Fibroblast of the aortic adventitia (primary cell): ENCODE measurements at regions not wholly inside any gene's neighbourhood (a gene's known extent, or its start where the extent isn't known, plus 50 kb on each side); places are given as distances from the start of the nearest gene placed in this dataset.

Source experiments
- DNase-seq: peaks from one replicate; pipeline ENCODE4 v3.0.0-alpha.2; 2010; ENCODE audit warnings: low read depth
- H3K4me3 ChIP-seq: 2 replicates; pipeline ENCODE4 v1.5.1; 2011; ENCODE audit warnings: low read depth, mild to moderate bottlenecking, control low read depth, low read length, moderate library complexity
- TF ChIP-seq, protein P1 (sequence below): IDR thresholded peaks from 2 replicates; pipeline ENCODE4 v1.5.1; 2011; ENCODE audit warnings: mild to moderate bottlenecking, low read length, control low read depth, inconsistent platforms; ENCODE audit not compliant: insufficient read depth

DNA sequence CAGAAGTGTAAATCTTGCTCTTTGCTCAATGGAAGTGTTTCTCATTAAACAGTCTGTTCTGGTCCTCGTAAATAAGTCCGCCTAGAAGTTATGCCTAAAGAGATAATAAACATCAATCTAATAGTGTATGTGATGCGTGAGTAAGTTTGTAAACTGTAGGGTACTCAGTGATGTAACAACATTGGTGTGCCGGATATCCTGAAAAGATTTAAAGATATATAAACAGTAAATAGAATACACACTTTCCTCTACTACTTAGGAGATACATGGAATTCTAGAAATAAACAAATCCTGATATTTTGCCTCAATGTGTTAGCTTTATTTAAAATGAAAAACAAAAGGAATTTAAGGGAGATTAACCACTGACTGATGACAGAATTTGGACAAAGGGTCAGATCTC lies 123.5 kb downstream of the AHR start:
- no peak overlapping the region for H3K4me3 ChIP-seq
- DNase-seq: no peak
- TF ChIP-seq, protein P1, sequence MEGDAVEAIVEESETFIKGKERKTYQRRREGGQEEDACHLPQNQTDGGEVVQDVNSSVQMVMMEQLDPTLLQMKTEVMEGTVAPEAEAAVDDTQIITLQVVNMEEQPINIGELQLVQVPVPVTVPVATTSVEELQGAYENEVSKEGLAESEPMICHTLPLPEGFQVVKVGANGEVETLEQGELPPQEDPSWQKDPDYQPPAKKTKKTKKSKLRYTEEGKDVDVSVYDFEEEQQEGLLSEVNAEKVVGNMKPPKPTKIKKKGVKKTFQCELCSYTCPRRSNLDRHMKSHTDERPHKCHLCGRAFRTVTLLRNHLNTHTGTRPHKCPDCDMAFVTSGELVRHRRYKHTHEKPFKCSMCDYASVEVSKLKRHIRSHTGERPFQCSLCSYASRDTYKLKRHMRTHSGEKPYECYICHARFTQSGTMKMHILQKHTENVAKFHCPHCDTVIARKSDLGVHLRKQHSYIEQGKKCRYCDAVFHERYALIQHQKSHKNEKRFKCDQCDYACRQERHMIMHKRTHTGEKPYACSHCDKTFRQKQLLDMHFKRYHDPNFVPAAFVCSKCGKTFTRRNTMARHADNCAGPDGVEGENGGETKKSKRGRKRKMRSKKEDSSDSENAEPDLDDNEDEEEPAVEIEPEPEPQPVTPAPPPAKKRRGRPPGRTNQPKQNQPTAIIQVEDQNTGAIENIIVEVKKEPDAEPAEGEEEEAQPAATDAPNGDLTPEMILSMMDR: no peak

GRCh38 chr7:17422966-17423365 lies 124.5 kb downstream of the AHR start:
- TF ChIP-seq, protein P1: no peak
- DNase-seq: peak; percentile 80

GRCh38 chr7:17427924-17428323 lies 129.5 kb downstream of the AHR start:
- no peak overlapping the region for H3K4me3 ChIP-seq
- TF ChIP-seq, protein P1: no peak
- no peak for DNase-seq

More at GRCh38 chr7:17422966-17423365, 124.5 kb downstream of the AHR start:
- H3K4me3 ChIP-seq: no peak overlapping the region

DNA sequence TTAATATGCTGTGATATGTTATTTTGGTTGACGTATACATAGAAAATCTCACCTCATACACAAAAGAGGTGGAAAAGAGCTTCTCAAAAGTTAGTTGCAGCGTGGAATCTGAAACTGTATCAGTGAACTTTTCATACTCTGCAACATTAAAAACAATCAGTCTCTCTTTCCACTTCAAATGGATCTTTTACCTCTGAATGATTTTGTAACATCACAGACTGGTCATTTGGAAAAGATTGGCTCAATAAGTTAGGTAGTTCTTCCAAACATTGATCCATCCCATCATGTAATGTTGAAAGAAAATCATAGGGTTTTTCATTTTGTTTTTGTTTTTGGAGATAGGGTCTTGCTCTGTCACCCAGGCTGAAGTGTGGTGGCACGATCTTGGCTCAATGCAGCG lies 131.1 kb downstream of the AHR start:
- TF ChIP-seq, protein P1: no peak
- H3K4me3 ChIP-seq: no peak overlapping the region
- no peak for DNase-seq

- TF ChIP-seq, protein P1: no peak
- DNase-seq: no peak
- no peak overlapping the region for H3K4me3 ChIP-seq
These were observed 134.3 kb downstream of the AHR start for GRCh38 chr7:17432793-17433192.

- TF ChIP-seq, protein P1: no peak
- no peak overlapping the region for H3K4me3 ChIP-seq
- no peak for DNase-seq
These were observed 135.7 kb downstream of the AHR start for GRCh38 chr7:17434191-17434590.
